Neuronal stem cell (in vitro differentiated cells): ENCODE measurements at regions not wholly inside any gene's neighbourhood (a gene's known extent, or its start where the extent isn't known, plus 50 kb on each side); places are given as distances from the start of the nearest gene placed in this dataset.

Experiments
- DNase-seq: peaks from one replicate; pipeline ENCODE4 v3.0.0-alpha.2; 2013; ENCODE audit warnings: low spot score
- H2AFZ ChIP-seq: one replicate; pipeline ENCODE4 v1.6.1; 2013; ENCODE audit warnings: mild to moderate bottlenecking, low read length, inconsistent platforms
- H2AK5ac ChIP-seq: 2 replicates; pipeline ENCODE4 v1.6.1; 2013; ENCODE audit warnings: low read depth, mild to moderate bottlenecking, inconsistent platforms, low read length, moderate library complexity, mixed read lengths
- H2BK120ac ChIP-seq: 2 replicates; pipeline ENCODE4 v1.6.1; 2013; ENCODE audit warnings: low read depth, mild to moderate bottlenecking, inconsistent platforms, low read length, moderate library complexity, mixed read lengths
- H2BK12ac ChIP-seq: one replicate; pipeline ENCODE4 v1.6.1; 2013; ENCODE audit warnings: low read length, inconsistent platforms
- H2BK15ac ChIP-seq: 2 replicates; pipeline ENCODE4 v1.6.1; 2013; ENCODE audit warnings: mild to moderate bottlenecking, low read length, inconsistent platforms, mixed read lengths
- H2BK5ac ChIP-seq: one replicate; pipeline ENCODE4 v1.6.1; 2013; ENCODE audit warnings: inconsistent platforms, mild to moderate bottlenecking, low read length, moderate library complexity
- H3K14ac ChIP-seq: one replicate; pipeline ENCODE4 v1.6.1; 2013; ENCODE audit warnings: low read length, inconsistent platforms
- H3K18ac ChIP-seq: 2 replicates; pipeline ENCODE4 v1.6.1; 2013; ENCODE audit warnings: low read length, inconsistent platforms
- H3K23ac ChIP-seq: 2 replicates; pipeline ENCODE4 v1.6.1; 2013; ENCODE audit warnings: low read depth, mild to moderate bottlenecking, mixed read lengths, low read length, inconsistent platforms; ENCODE audit not compliant: poor library complexity
- H3K27ac ChIP-seq: replicated peaks from 3 replicates; pipeline ENCODE4 v1.5.1; 2013; ENCODE audit warnings: low read length, inconsistent platforms
- H3K27me3 ChIP-seq, 3 experiments: 2 replicates each; pipeline ENCODE4 v1.6.1; 2013; ENCODE audit warnings: low read length in 3 of 3, mild to moderate bottlenecking in 2 of 3, inconsistent platforms in 1 of 3, low read depth in 1 of 3, mixed read lengths in 1 of 3, moderate library complexity in 1 of 3; ENCODE audit not compliant: control insufficient read depth in 3 of 3, insufficient read depth in 3 of 3
- H3K36me3 ChIP-seq, 2 donors: replicated peaks in 1 of 2; 2 replicates each; pipeline ENCODE4 v1.6.1; 2013; ENCODE audit warnings: low read length in 2 of 2; ENCODE audit not compliant: control insufficient read depth in 2 of 2, insufficient read depth in 2 of 2
- H3K4ac ChIP-seq: 2 replicates; pipeline ENCODE4 v1.6.1; 2013; ENCODE audit warnings: inconsistent platforms, mild to moderate bottlenecking, low read length, moderate library complexity
- H3K4me1 ChIP-seq, 2 donors: 1 replicate in 1 of 2; 2 replicates in 1 of 2; pipeline ENCODE4 v1.6.1; 2013; ENCODE audit warnings: low read length in 2 of 2, low read depth in 1 of 2; ENCODE audit not compliant: control insufficient read depth in 2 of 2, insufficient read depth in 1 of 2
- H3K4me2 ChIP-seq: one replicate; pipeline ENCODE4 v1.6.1; 2013; ENCODE audit warnings: mild to moderate bottlenecking, low read length, inconsistent platforms; ENCODE audit not compliant: insufficient read depth, poor library complexity, severe bottlenecking
- H3K4me3 ChIP-seq, 2 donors: 2 replicates each; pipeline ENCODE4 v1.5.1; 2013; ENCODE audit warnings: low read length in 2 of 2, mild to moderate bottlenecking in 2 of 2, inconsistent platforms in 1 of 2, moderate library complexity in 1 of 2
- H3K79me1 ChIP-seq: one replicate; pipeline ENCODE4 v1.6.1; 2013; ENCODE audit warnings: low read depth, mild to moderate bottlenecking, inconsistent platforms, low read length, moderate library complexity
- H3K9ac ChIP-seq: one replicate; pipeline ENCODE4 v1.6.1; 2013; ENCODE audit warnings: mild to moderate bottlenecking, low read depth, low read length, inconsistent platforms; ENCODE audit not compliant: poor library complexity
- H3K9me3 ChIP-seq, 2 donors: replicated peaks in 1 of 2; 2 replicates each; pipeline versions ENCODE3 to v1.6.1; 2013; ENCODE audit warnings: low read length in 2 of 2, mild to moderate bottlenecking in 2 of 2, inconsistent platforms in 1 of 2, low read depth in 1 of 2, mixed read lengths in 1 of 2, moderate library complexity in 1 of 2; ENCODE audit not compliant: control insufficient read depth in 2 of 2, insufficient read depth in 1 of 2
- H4K8ac ChIP-seq: one replicate; pipeline ENCODE4 v1.6.1; 2013; ENCODE audit warnings: low read depth, mild to moderate bottlenecking, inconsistent platforms, low read length, moderate library complexity
- H4K91ac ChIP-seq: one replicate; pipeline ENCODE4 v1.6.1; 2013; ENCODE audit warnings: low read length, low read depth, mild to moderate bottlenecking, inconsistent platforms; ENCODE audit not compliant: poor library complexity
- WGBS, 2 donors: extraction: QIAGEN DNeasy Blood & Tissue Kit; methylation state at CpG; one replicate each; pipeline ENCODE4 v1.1.7; 2013; ENCODE audit warnings: missing lambda C conversion rate in 2 of 2, mixed read lengths in 1 of 2; ENCODE audit not compliant: insufficient read length in 2 of 2, insufficient replicate concordance in 1 of 2; ENCODE audit errors: extremely low coverage in 2 of 2; 5-methylcytosine and 5-hydroxymethylcytosine counted together

GRCh38 chr13:61252213-61252612 lies 163.4 kb downstream of the PCDH20 start:
- Histone ChIP-seq H2BK15ac (no peak overlapping the region), H4K8ac (no peak overlapping the region), H3K36me3 (no peaks in the 10 kb centered on the region), H2AFZ (no peak overlapping the region), H3K14ac (no peak overlapping the region), H3K4me2 (no peak overlapping the region), H2AK5ac (no peak overlapping the region), H2BK120ac (no peak overlapping the region), H3K4ac (no peak overlapping the region), H3K4me1 (peaks cover 0 to 1% of the 10 kb centered on the region in 2 donors), H3K9me3 (no peaks in the 10 kb centered on the region), H3K4me3 (no peak overlapping the region), H3K18ac (no peak overlapping the region), H3K27ac (no peak overlapping the region), H3K9ac (no peak overlapping the region), H2BK5ac (no peak overlapping the region), H3K79me1 (no peaks in the 10 kb centered on the region), H3K27me3 (no peaks in the 10 kb centered on the region), H4K91ac (no peak overlapping the region), H3K23ac (no peak overlapping the region), H2BK12ac (no peak overlapping the region)
- no peak for DNase-seq

- Histone ChIP-seq H4K8ac (no peak overlapping the region), H3K4me3 (no peak overlapping the region), H2AFZ (peak overlapping the region; percentile 4), H3K23ac (no peak overlapping the region), H3K9ac (no peak overlapping the region), H3K18ac (peak overlapping the region; percentile 91), H3K14ac (no peak overlapping the region), H3K79me1 (no peaks in the 10 kb centered on the region), H2BK120ac (no peak overlapping the region), H2AK5ac (no peak overlapping the region), H2BK15ac (peak overlapping the region; percentile 85), H3K27ac (no peak overlapping the region), H3K9me3 (peaks cover 3% of the 10 kb centered on the region in 2 donors), H4K91ac (no peak overlapping the region), H3K4me1 (peaks cover 1 to 3% of the 10 kb centered on the region in 2 donors), H3K36me3 (no peaks in the 10 kb centered on the region), H3K4me2 (no peak overlapping the region), H3K4ac (peak overlapping the region; percentile 53), H3K27me3 (no peaks in the 10 kb centered on the region), H2BK5ac (no peak overlapping the region), H2BK12ac (no peak overlapping the region)
- DNase-seq: no peak
- WGBS, 2 donors: no CpG with 5 or more reads among the region's 6 CpGs
These were observed 168.3 kb downstream of the PCDH20 start for GRCh38 chr13:61247149-61247936.

- peaks cover 1 to 3% of the 10 kb centered on the region in 2 donors for H3K4me1 ChIP-seq
- H3K14ac ChIP-seq: no peak overlapping the region
- no CpG with 5 or more reads among the region's 2 CpGs for WGBS, 2 donors
These were observed 169.3 kb downstream of the PCDH20 start for GRCh38 chr13:61246351-61246750.

GRCh38 chr13:61215601-61216000 lies 200.0 kb downstream of the PCDH20 start:
- no peaks in the 10 kb centered on the region for H3K9me3 ChIP-seq
- no CpG with 5 or more reads among the region's 3 CpGs for WGBS, 2 donors
- H3K4me3 ChIP-seq: no peak overlapping the region
- H4K8ac ChIP-seq: no peak overlapping the region
- H3K4me2 ChIP-seq: no peak overlapping the region
- H4K91ac ChIP-seq: no peak overlapping the region
- no peak overlapping the region for H2AFZ ChIP-seq
- no peak overlapping the region for H3K14ac ChIP-seq
- H3K27ac ChIP-seq: no peak overlapping the region
- no peaks in the 10 kb centered on the region for H3K79me1 ChIP-seq
- H2BK15ac ChIP-seq: no peak overlapping the region
- H2BK12ac ChIP-seq: no peak overlapping the region
- H2AK5ac ChIP-seq: no peak overlapping the region
- no peak overlapping the region for H3K4ac ChIP-seq
- no peak overlapping the region for H2BK120ac ChIP-seq
- H3K36me3 ChIP-seq: no peaks in the 10 kb centered on the region
- H3K23ac ChIP-seq: no peak overlapping the region
- no peak for DNase-seq
- no peaks in the 10 kb centered on the region for H3K27me3 ChIP-seq
- H3K4me1 ChIP-seq: no peaks in the 10 kb centered on the region
- H3K9ac ChIP-seq: no peak overlapping the region
- no peak overlapping the region for H2BK5ac ChIP-seq
- H3K18ac ChIP-seq: no peak overlapping the region

More at GRCh38 chr13:61246351-61246750, 169.3 kb downstream of the PCDH20 start:
- Histone ChIP-seq H3K27ac (no peak overlapping the region), H3K23ac (no peak overlapping the region), H3K9ac (no peak overlapping the region), H3K79me1 (no peaks in the 10 kb centered on the region), H3K4me2 (no peak overlapping the region), H3K36me3 (no peaks in the 10 kb centered on the region), H2BK15ac (no peak overlapping the region), H2AFZ (peak overlapping the region; percentile 4), H3K4me3 (no peak overlapping the region), H2BK12ac (no peak overlapping the region), H2BK120ac (no peak overlapping the region), H2BK5ac (no peak overlapping the region), H3K18ac (no peak overlapping the region), H4K91ac (no peak overlapping the region), H3K9me3 (peaks cover 3% of the 10 kb centered on the region in 2 donors), H3K4ac (no peak overlapping the region), H3K27me3 (no peaks in the 10 kb centered on the region), H2AK5ac (no peak overlapping the region), H4K8ac (no peak overlapping the region)
- peak; percentile 11 for DNase-seq
